NCI-H2171 treated with DMSO at 0.1 percent for 48 hours (cell line): ENCODE measurements at regions not wholly inside any gene's neighbourhood (a gene's known extent, or its start where the extent isn't known, plus 50 kb on each side); places are given as distances from the start of the nearest gene placed in this dataset.

Source experiments
- DNase-seq: peaks from one replicate; lab custom pipeline; 2025; lab: John Stamatoyannopoulos, UW

GRCh38 chr13:34247596-34247995, 429.6 kb downstream of the RFC3 start:
- no peak for DNase-seq

GRCh38 chr13:34249546-34250039, 431.6 kb downstream of the RFC3 start:
- DNase-seq = no peak

- no peak for DNase-seq
Measured at GRCh38 chr13:34250151-34250670, 432.3 kb downstream of the RFC3 start.

GRCh38 chr13:34254366-34254765, 436.4 kb downstream of the RFC3 start:
- DNase-seq = no peak

GRCh38 chr13:34255711-34256110, 437.8 kb downstream of the RFC3 start:
- DNase-seq = no peak

GRCh38 chr13:34256236-34256635, 438.3 kb downstream of the RFC3 start:
- no peak for DNase-seq

GRCh38 chr13:34257966-34258365, 440.0 kb downstream of the RFC3 start:
- no peak for DNase-seq

GRCh38 chr13:34258646-34259386, 440.9 kb downstream of the RFC3 start:
- DNase-seq = no peak

- no peak for DNase-seq
Measured at GRCh38 chr13:34263681-34264080, 445.7 kb downstream of the RFC3 start.

GRCh38 chr13:34265046-34265679, 447.2 kb downstream of the RFC3 start:
- no peak for DNase-seq

- no peak for DNase-seq
Measured at GRCh38 chr13:34276764-34277163, 458.8 kb downstream of the RFC3 start.

GRCh38 chr13:34277936-34278335, 460.0 kb downstream of the RFC3 start:
- no peak for DNase-seq

GRCh38 chr13:34278780-34279179, 460.8 kb downstream of the RFC3 start:
- DNase-seq = no peak

- no peak for DNase-seq
Measured at GRCh38 chr13:34290661-34291060, 472.7 kb downstream of the RFC3 start.

- DNase-seq = no peak
Measured at GRCh38 chr13:34294483-34295129, 476.7 kb downstream of the RFC3 start.

GRCh38 chr13:34300559-34300958, 482.6 kb downstream of the RFC3 start:
- DNase-seq = no peak

- DNase-seq = no peak
Measured at GRCh38 chr13:34302596-34302995, 484.6 kb downstream of the RFC3 start.

GRCh38 chr13:34303346-34303745, 485.4 kb downstream of the RFC3 start:
- DNase-seq = no peak

GRCh38 chr13:34307607-34308006, 489.7 kb downstream of the RFC3 start:
- no peak for DNase-seq

GRCh38 chr13:34308725-34309124, 490.8 kb downstream of the RFC3 start:
- DNase-seq = no peak

- no peak for DNase-seq
Measured at GRCh38 chr13:34310539-34310938, 492.6 kb downstream of the RFC3 start.

GRCh38 chr13:34311251-34311650, 493.3 kb downstream of the RFC3 start:
- DNase-seq = no peak

- no peak for DNase-seq
Measured at GRCh38 chr13:34312578-34312977, 494.6 kb downstream of the RFC3 start.
